ENCODE measurements at regions not wholly inside any gene's neighbourhood (a gene's known extent, or its start where the extent isn't known, plus 50 kb on each side); places are given as distances from the start of the nearest gene placed in this dataset.

- no peak for TF ChIP-seq POLR2A (IDR thresholded peaks at IDR 0.05; ENCODE audit: low read length)
- TF ChIP-seq GATA1 (IDR thresholded peaks at IDR 0.05; ENCODE audit: low read depth, low read length): no peak
Measured at GRCh38 chr4:23660865-23661264, 229.0 kb downstream of the PPARGC1A start.

Data from erythroblast (primary cell).